SK-N-SH (cell line): ENCODE measurements at regions not wholly inside any gene's neighbourhood (a gene's known extent, or its start where the extent isn't known, plus 50 kb on each side); places are given as distances from the start of the nearest gene placed in this dataset.
"Not testable (repeated sequence)": the region's sequence is repeated elsewhere in the genome, so short reads cannot be mapped to it uniquely, and the experiment has no call there.

Experiments
- CTCF ChIP-seq: fragments of 200-600 bp; sonication (generic); IDR thresholded peaks from 2 replicates; pipeline ENCODE4 v1.6.1; 2017; ENCODE audit warnings: antibody characterized with exemption, mild to moderate bottlenecking, moderate library complexity
- ELF1 ChIP-seq: IDR thresholded peaks from 2 replicates; pipeline ENCODE4 v1.4.0; 2012
- MXI1 ChIP-seq: IDR thresholded peaks from 2 replicates; pipeline ENCODE4 v1.6.1; 2012; ENCODE audit warnings: mild to moderate bottlenecking, low read depth, low read length, improper control_type of control experiment
- RCOR1 ChIP-seq: fragments of 150-350 bp; IDR thresholded peaks from 2 replicates; pipeline ENCODE4 v1.6.1; 2017; ENCODE audit warnings: antibody characterized with exemption, low read length
- RFX5 ChIP-seq: IDR thresholded peaks from 2 replicates; pipeline ENCODE4 v1.6.1; 2012; ENCODE audit warnings: mild to moderate bottlenecking, improper control_type of control experiment, low read length
- TCF12 ChIP-seq: IDR thresholded peaks from 2 replicates; pipeline ENCODE4 v1.4.0; 2012
- TF ChIP-seq, protein P1 (sequence below): IDR thresholded peaks from 2 replicates; pipeline ENCODE4 v1.6.1; 2012; ENCODE audit warnings: mild to moderate bottlenecking, low read depth, low read length, moderate library complexity

- not testable (repeated sequence) for TF ChIP-seq MXI1, CTCF, TCF12, RFX5, RCOR1, ELF1
- TF ChIP-seq, protein P1, sequence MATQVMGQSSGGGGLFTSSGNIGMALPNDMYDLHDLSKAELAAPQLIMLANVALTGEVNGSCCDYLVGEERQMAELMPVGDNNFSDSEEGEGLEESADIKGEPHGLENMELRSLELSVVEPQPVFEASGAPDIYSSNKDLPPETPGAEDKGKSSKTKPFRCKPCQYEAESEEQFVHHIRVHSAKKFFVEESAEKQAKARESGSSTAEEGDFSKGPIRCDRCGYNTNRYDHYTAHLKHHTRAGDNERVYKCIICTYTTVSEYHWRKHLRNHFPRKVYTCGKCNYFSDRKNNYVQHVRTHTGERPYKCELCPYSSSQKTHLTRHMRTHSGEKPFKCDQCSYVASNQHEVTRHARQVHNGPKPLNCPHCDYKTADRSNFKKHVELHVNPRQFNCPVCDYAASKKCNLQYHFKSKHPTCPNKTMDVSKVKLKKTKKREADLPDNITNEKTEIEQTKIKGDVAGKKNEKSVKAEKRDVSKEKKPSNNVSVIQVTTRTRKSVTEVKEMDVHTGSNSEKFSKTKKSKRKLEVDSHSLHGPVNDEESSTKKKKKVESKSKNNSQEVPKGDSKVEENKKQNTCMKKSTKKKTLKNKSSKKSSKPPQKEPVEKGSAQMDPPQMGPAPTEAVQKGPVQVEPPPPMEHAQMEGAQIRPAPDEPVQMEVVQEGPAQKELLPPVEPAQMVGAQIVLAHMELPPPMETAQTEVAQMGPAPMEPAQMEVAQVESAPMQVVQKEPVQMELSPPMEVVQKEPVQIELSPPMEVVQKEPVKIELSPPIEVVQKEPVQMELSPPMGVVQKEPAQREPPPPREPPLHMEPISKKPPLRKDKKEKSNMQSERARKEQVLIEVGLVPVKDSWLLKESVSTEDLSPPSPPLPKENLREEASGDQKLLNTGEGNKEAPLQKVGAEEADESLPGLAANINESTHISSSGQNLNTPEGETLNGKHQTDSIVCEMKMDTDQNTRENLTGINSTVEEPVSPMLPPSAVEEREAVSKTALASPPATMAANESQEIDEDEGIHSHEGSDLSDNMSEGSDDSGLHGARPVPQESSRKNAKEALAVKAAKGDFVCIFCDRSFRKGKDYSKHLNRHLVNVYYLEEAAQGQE: not testable (repeated sequence)
These were observed 328.6 kb upstream of the KCNMB2 start for GRCh38 chr3:178207627-178208026.
